Gastroesophageal sphincter (tissue), 3 donors: ENCODE measurements at regions not wholly inside any gene's neighbourhood (a gene's known extent, or its start where the extent isn't known, plus 50 kb on each side); places are given as distances from the start of the nearest gene placed in this dataset.
"Not testable (repeated sequence)": the region's sequence is repeated elsewhere in the genome, so short reads cannot be mapped to it uniquely, and the experiment has no call there.

Experiments used
- EP300 ChIP-seq: sonication (generic); formaldehyde crosslinking; IDR thresholded peaks from one replicate; pipeline ENCODE4 v1.6.1; 2017; ENCODE audit warnings: antibody characterized with exemption, mild to moderate bottlenecking
- TF ChIP-seq, protein P1 (sequence below), 4 experiments: fragments of 200-600 bp in 2 of 4; fragments of 450-650 bp in 2 of 4; sonication (generic) in 1 of 4; IDR thresholded peaks; one replicate each; pipeline ENCODE4 v1.5.1; 2017 to 2019; ENCODE audit warnings: antibody characterized with exemption in 4 of 4, mild to moderate bottlenecking in 2 of 4, moderate library complexity in 2 of 4

DNA sequence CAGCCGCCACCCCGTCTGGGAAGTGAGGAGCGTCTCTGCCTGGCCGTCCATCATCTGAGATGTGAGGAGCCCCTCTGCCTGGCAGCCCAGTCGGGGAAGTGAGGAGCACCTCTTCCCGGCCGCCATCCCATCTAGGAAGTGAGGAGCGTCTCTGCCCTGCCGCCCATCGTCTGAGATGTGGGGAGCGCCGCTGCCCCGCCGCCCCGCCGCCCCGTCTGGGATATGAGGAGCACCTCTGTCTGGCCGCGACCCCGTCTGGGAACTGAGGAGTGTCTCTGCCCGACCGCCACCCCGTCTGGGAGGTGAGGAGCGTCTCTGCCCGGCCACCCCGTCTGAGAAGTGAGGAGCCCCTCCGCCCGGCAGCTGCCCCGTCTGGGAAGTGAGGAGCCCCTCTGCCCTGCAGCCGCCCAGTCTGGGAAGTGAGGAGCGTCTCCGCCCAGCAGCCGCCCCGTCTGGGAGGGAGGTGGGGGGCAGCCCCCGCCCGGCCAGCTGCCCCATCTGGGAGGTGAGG lies 94.3 kb downstream of the BAMBI start:
- TF ChIP-seq, protein P1, sequence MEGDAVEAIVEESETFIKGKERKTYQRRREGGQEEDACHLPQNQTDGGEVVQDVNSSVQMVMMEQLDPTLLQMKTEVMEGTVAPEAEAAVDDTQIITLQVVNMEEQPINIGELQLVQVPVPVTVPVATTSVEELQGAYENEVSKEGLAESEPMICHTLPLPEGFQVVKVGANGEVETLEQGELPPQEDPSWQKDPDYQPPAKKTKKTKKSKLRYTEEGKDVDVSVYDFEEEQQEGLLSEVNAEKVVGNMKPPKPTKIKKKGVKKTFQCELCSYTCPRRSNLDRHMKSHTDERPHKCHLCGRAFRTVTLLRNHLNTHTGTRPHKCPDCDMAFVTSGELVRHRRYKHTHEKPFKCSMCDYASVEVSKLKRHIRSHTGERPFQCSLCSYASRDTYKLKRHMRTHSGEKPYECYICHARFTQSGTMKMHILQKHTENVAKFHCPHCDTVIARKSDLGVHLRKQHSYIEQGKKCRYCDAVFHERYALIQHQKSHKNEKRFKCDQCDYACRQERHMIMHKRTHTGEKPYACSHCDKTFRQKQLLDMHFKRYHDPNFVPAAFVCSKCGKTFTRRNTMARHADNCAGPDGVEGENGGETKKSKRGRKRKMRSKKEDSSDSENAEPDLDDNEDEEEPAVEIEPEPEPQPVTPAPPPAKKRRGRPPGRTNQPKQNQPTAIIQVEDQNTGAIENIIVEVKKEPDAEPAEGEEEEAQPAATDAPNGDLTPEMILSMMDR (IDR thresholded peaks at IDR 0.05), result not testable (repeated sequence)
- TF ChIP-seq EP300, result not testable (repeated sequence)
